Tibial nerve (tissue), 4 donors: ENCODE measurements at regions not wholly inside any gene's neighbourhood (a gene's known extent, or its start where the extent isn't known, plus 50 kb on each side); places are given as distances from the start of the nearest gene placed in this dataset.

Source experiments
- DNase-seq, 2 donors: peaks; one replicate each; pipeline ENCODE4 v3.0.0-alpha.2; 2019; ENCODE audit warnings: low spot score in 2 of 2
- H3K27ac ChIP-seq, 4 donors: fragments of 200-600 bp; sonication (generic) in 3 of 4; one replicate each; pipeline ENCODE4 v1.5.1; 2017 to 2019; ENCODE audit warnings: mild to moderate bottlenecking in 1 of 4
- H3K27me3 ChIP-seq, 2 donors: fragments of 200-600 bp; sonication (generic) in 1 of 2; one replicate each; pipeline versions ENCODE4 v1.5.1 to v1.6.0; 2017 to 2019
- H3K36me3 ChIP-seq, 3 donors: fragments of 200-600 bp; sonication (generic); one replicate each; pipeline ENCODE4 v1.5.1; 2018 to 2019
- H3K4me1 ChIP-seq, 4 donors: fragments of 200-600 bp; sonication (generic) in 3 of 4; one replicate each; pipeline ENCODE4 v1.5.1; 2017 to 2019
- H3K4me3 ChIP-seq, 4 donors: fragments of 200-600 bp; sonication (generic) in 3 of 4; one replicate each; pipeline ENCODE4 v1.5.1; 2017 to 2019; ENCODE audit warnings: mild to moderate bottlenecking in 1 of 4, moderate library complexity in 1 of 4
- H3K9me3 ChIP-seq, 4 donors: fragments of 200-600 bp; sonication (generic) in 3 of 4; one replicate each; pipeline ENCODE4 v1.5.1; 2017 to 2019
- CTCF ChIP-seq, 5 experiments: fragments of 200-600 bp in 3 of 5; fragments of 450-650 bp in 2 of 5; sonication (generic) in 3 of 5; IDR thresholded peaks; one replicate each; pipeline ENCODE4 v1.5.1; 2016 to 2019; ENCODE audit warnings: antibody characterized with exemption in 5 of 5, mild to moderate bottlenecking in 3 of 5, moderate library complexity in 2 of 5
- EP300 ChIP-seq, 2 donors: sonication (generic); formaldehyde crosslinking; IDR thresholded peaks; one replicate each; pipeline ENCODE4 v1.6.1; 2017; ENCODE audit warnings: antibody characterized with exemption in 2 of 2, mild to moderate bottlenecking in 1 of 2
- POLR2A ChIP-seq, 2 donors: fragments of 450-650 bp; IDR thresholded peaks; one replicate each; pipeline ENCODE4 v1.6.1; 2017; ENCODE audit warnings: antibody characterized with exemption in 2 of 2, mild to moderate bottlenecking in 2 of 2, moderate library complexity in 2 of 2
- WGBS, 2 donors: methylation state at CpG; one replicate each; pipeline ENCODE4 v1.1.5; 2018; 5-methylcytosine and 5-hydroxymethylcytosine counted together

- WGBS, 2 donors, result 77 to 89% methylated on average over 1 of the region's 1 CpG
- peak overlapping the region in 1 of 4 donors; percentile 28 for H3K27ac ChIP-seq
- no peak for DNase-seq
These were observed 78.0 kb downstream of the ADRB2 start for GRCh38 chr5:148904440-148904839.

DNA sequence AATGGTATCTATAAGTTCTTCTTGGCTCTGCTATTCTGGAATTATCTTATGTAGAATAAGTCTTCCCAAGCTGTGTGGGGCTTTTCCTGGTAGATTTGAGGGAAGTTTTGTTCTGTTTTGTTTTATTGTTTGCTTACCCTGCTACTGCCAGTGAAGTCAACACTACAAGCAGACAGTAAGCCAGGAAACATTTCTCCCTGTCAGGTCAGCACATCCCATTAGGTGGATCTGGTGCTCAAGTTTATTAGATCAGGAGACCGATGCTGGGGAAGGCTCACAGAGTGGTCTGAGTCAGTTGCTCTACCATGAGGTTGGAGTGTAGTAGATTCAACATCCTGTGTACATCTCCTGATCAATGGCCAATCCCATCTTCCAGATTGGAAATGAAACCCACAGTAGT, 79.1 kb downstream of the ADRB2 start:
- Histone ChIP-seq H3K9me3 (no peaks in the 10 kb centered on the region), H3K4me1 (peaks cover 0 to 19% (median 9%) of the 10 kb centered on the region in 4 donors), H3K36me3 (no peaks in the 10 kb centered on the region), H3K27me3 (no peaks in the 10 kb centered on the region), H3K27ac (no peak overlapping the region), H3K4me3 (no peak overlapping the region)
- WGBS, 2 donors, result 95 to 100% methylated on average over 1 of the region's 1 CpG
- DNase-seq, result no peak
- TF ChIP-seq POLR2A (IDR thresholded peaks at IDR 0.05), result no peak
- TF ChIP-seq EP300 (IDR thresholded peaks at IDR 0.05), result no peak
- no peak for TF ChIP-seq CTCF (IDR thresholded peaks at IDR 0.05)

More at GRCh38 chr5:148904440-148904839, 78.0 kb downstream of the ADRB2 start:
- H3K9me3 ChIP-seq, result no peaks in the 10 kb centered on the region
- H3K27me3 ChIP-seq, result no peaks in the 10 kb centered on the region
- peaks cover 0 to 10% (median 4%) of the 10 kb centered on the region in 4 donors for H3K4me1 ChIP-seq
- no peak overlapping the region for H3K4me3 ChIP-seq
- no peak for TF ChIP-seq CTCF (IDR thresholded peaks at IDR 0.05)
- TF ChIP-seq POLR2A (IDR thresholded peaks at IDR 0.05), result no peak
- no peak for TF ChIP-seq EP300 (IDR thresholded peaks at IDR 0.05)
- H3K36me3 ChIP-seq, result no peaks in the 10 kb centered on the region

GRCh38 chr5:148906968-148907367, 80.6 kb downstream of the ADRB2 start:
- DNase-seq, result no peak
- Histone ChIP-seq H3K36me3 (no peaks in the 10 kb centered on the region), H3K4me1 (peaks cover 0 to 30% (median 13%) of the 10 kb centered on the region in 4 donors), H3K4me3 (no peak overlapping the region), H3K9me3 (no peaks in the 10 kb centered on the region), H3K27ac (no peak overlapping the region), H3K27me3 (no peaks in the 10 kb centered on the region)
- TF ChIP-seq EP300 (IDR thresholded peaks at IDR 0.05) (no peak), CTCF (IDR thresholded peaks at IDR 0.05) (no peak), POLR2A (IDR thresholded peaks at IDR 0.05) (no peak)
- 75 to 82% methylated on average over 3 of the region's 3 CpGs for WGBS, 2 donors

DNA sequence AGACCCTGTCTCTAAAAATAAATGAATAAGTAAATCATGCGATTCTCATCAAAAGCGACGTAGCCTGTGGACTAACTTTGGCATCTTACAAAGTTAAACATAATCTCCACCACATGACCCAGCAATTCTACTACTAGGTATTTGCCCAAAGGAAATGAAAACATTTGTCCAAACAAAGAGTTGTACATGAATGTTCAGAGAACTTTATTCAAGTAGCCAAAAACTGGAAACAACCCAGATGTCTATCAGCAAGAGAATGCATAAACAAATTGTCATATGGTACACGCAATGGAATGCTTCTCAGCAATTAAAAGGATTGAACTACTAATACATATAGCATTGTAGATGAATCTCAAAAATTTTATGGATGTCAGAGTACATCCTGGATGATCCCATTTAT, 82.6 kb downstream of the ADRB2 start:
- DNase-seq, result no peak

GRCh38 chr5:148909766-148910165, 83.4 kb downstream of the ADRB2 start:
- peak overlapping the region in 2 of 4 donors; percentile 41 to 61 for H3K27ac ChIP-seq

More for the DNA sequence above, 82.6 kb downstream of the ADRB2 start:
- Histone ChIP-seq H3K4me3 (no peak overlapping the region), H3K4me1 (peaks cover 0 to 34% (median 13%) of the 10 kb centered on the region in 4 donors), H3K27ac (no peak overlapping the region), H3K9me3 (no peaks in the 10 kb centered on the region), H3K36me3 (no peaks in the 10 kb centered on the region), H3K27me3 (no peaks in the 10 kb centered on the region)
- no peak for TF ChIP-seq EP300 (IDR thresholded peaks at IDR 0.05)
- no peak for TF ChIP-seq POLR2A (IDR thresholded peaks at IDR 0.05)
- TF ChIP-seq CTCF (IDR thresholded peaks at IDR 0.05), result no peak
- 19 to 26% methylated on average over 4 of the region's 4 CpGs for WGBS, 2 donors

More at GRCh38 chr5:148909766-148910165, 83.4 kb downstream of the ADRB2 start:
- Histone ChIP-seq H3K4me3 (no peak overlapping the region), H3K4me1 (peaks cover 0 to 36% (median 13%) of the 10 kb centered on the region in 4 donors), H3K27me3 (no peaks in the 10 kb centered on the region), H3K36me3 (no peaks in the 10 kb centered on the region), H3K9me3 (no peaks in the 10 kb centered on the region)
- no peak for TF ChIP-seq CTCF (IDR thresholded peaks at IDR 0.05)
- no peak for TF ChIP-seq EP300 (IDR thresholded peaks at IDR 0.05)
- no peak for TF ChIP-seq POLR2A (IDR thresholded peaks at IDR 0.05)
- no peak for DNase-seq
- WGBS, 2 donors, result 85 to 95% methylated on average over 1 of the region's 1 CpG
